ENCODE measurements at regions not wholly inside any gene's neighbourhood (a gene's known extent, or its start where the extent isn't known, plus 50 kb on each side); places are given as distances from the start of the nearest gene placed in this dataset.

GRCh38 chr2:34627003-34627402 lies 1027.9 kb upstream of the FAM98A start:
- H3K9me3 Mint-ChIP-seq: peaks cover 9 to 13% of the 10 kb centered on the region in 2 donors
- H3K4me1 Mint-ChIP-seq: no peaks in the 10 kb centered on the region
- ATAC-seq: no peak
- no peak overlapping the region for H3K27ac Mint-ChIP-seq
- no peaks in the 10 kb centered on the region for H3K27me3 Mint-ChIP-seq
- H3K4me3 Mint-ChIP-seq: no peak overlapping the region
- no peak for DNase-seq

- Mint-ChIP-seq H3K4me1 (no peaks in the 10 kb centered on the region), H3K27ac (no peak overlapping the region), H3K27me3 (no peaks in the 10 kb centered on the region), H3K4me3 (no peak overlapping the region), H3K9me3 (peaks cover 12 to 14% of the 10 kb centered on the region in 2 donors)
- no peak for ATAC-seq
- no peak for DNase-seq
These were observed 1005.1 kb upstream of the FAM98A start for GRCh38 chr2:34604164-34604563.

GRCh38 chr2:34602262-34602661 lies 1003.2 kb upstream of the FAM98A start:
- no peaks in the 10 kb centered on the region for H3K27me3 Mint-ChIP-seq
- ATAC-seq: no peak

GRCh38 chr2:34601561-34601960 lies 1002.5 kb upstream of the FAM98A start:
- peaks cover 12 to 17% of the 10 kb centered on the region in 2 donors for H3K9me3 Mint-ChIP-seq
- DNase-seq (no peak), ATAC-seq (no peak)
- H3K4me3 Mint-ChIP-seq: no peak overlapping the region
- H3K27ac Mint-ChIP-seq: no peak overlapping the region
- no peaks in the 10 kb centered on the region for H3K4me1 Mint-ChIP-seq
- H3K27me3 Mint-ChIP-seq: no peaks in the 10 kb centered on the region

More at GRCh38 chr2:34602262-34602661, 1003.2 kb upstream of the FAM98A start:
- peaks cover 12 to 17% of the 10 kb centered on the region in 2 donors for H3K9me3 Mint-ChIP-seq
- DNase-seq: no peak
- H3K4me3 Mint-ChIP-seq: no peak overlapping the region
- H3K27ac Mint-ChIP-seq: no peak overlapping the region
- H3K4me1 Mint-ChIP-seq: no peaks in the 10 kb centered on the region

GRCh38 chr2:34578641-34579040 lies 979.5 kb upstream of the FAM98A start:
- ATAC-seq (no peak), DNase-seq (no peak)
- Mint-ChIP-seq H3K4me1 (no peaks in the 10 kb centered on the region), H3K27me3 (no peaks in the 10 kb centered on the region), H3K27ac (no peak overlapping the region), H3K4me3 (no peak overlapping the region), H3K9me3 (peaks cover 0 to 10% of the 10 kb centered on the region in 2 donors)

- Mint-ChIP-seq H3K9me3 (peaks cover 6 to 8% of the 10 kb centered on the region in 2 donors), H3K4me1 (no peaks in the 10 kb centered on the region), H3K27me3 (no peaks in the 10 kb centered on the region), H3K4me3 (no peak overlapping the region), H3K27ac (no peak overlapping the region)
- no peak for ATAC-seq
- DNase-seq: no peak
These were observed 971.3 kb upstream of the FAM98A start for GRCh38 chr2:34570266-34570872.

- ATAC-seq (no peak), DNase-seq (no peak)
- H3K4me3 Mint-ChIP-seq: no peak overlapping the region
- H3K27me3 Mint-ChIP-seq: no peaks in the 10 kb centered on the region
- peaks cover 6 to 15% of the 10 kb centered on the region in 2 donors for H3K9me3 Mint-ChIP-seq
- no peak overlapping the region for H3K27ac Mint-ChIP-seq
- no peaks in the 10 kb centered on the region for H3K4me1 Mint-ChIP-seq
These were observed 968.0 kb upstream of the FAM98A start for GRCh38 chr2:34567128-34567527.

GRCh38 chr2:34552337-34552736 lies 953.2 kb upstream of the FAM98A start:
- H3K4me3 Mint-ChIP-seq: no peak overlapping the region
- H3K27me3 Mint-ChIP-seq: no peaks in the 10 kb centered on the region
- H3K9me3 Mint-ChIP-seq: peaks cover under 1 to 4% of the 10 kb centered on the region in 2 donors
- no peak overlapping the region for H3K27ac Mint-ChIP-seq
- DNase-seq (no peak), ATAC-seq (no peak)
- H3K4me1 Mint-ChIP-seq: no peaks in the 10 kb centered on the region

GRCh38 chr2:34549710-34550345 lies 950.7 kb upstream of the FAM98A start:
- Mint-ChIP-seq H3K4me3 (no peak overlapping the region), H3K27me3 (no peaks in the 10 kb centered on the region), H3K27ac (no peak overlapping the region), H3K9me3 (peaks cover 17 to 19% of the 10 kb centered on the region in 2 donors), H3K4me1 (no peaks in the 10 kb centered on the region)
- ATAC-seq: no peak
- DNase-seq: no peak

GRCh38 chr2:34547900-34548299 lies 948.8 kb upstream of the FAM98A start:
- no peak overlapping the region for H3K27ac Mint-ChIP-seq
- ATAC-seq (no peak), DNase-seq (no peak)
- H3K27me3 Mint-ChIP-seq: no peaks in the 10 kb centered on the region
- no peak overlapping the region for H3K4me3 Mint-ChIP-seq
- no peaks in the 10 kb centered on the region for H3K4me1 Mint-ChIP-seq
- H3K9me3 Mint-ChIP-seq: peaks cover 17 to 23% of the 10 kb centered on the region in 2 donors

GRCh38 chr2:34547340-34547739 lies 948.2 kb upstream of the FAM98A start:
- peaks cover 17 to 28% of the 10 kb centered on the region in 2 donors for H3K9me3 Mint-ChIP-seq
- no peaks in the 10 kb centered on the region for H3K4me1 Mint-ChIP-seq
- ATAC-seq (no peak), DNase-seq (no peak)
- no peaks in the 10 kb centered on the region for H3K27me3 Mint-ChIP-seq
- H3K4me3 Mint-ChIP-seq: no peak overlapping the region
- no peak overlapping the region for H3K27ac Mint-ChIP-seq

GRCh38 chr2:34545486-34546136 lies 946.5 kb upstream of the FAM98A start:
- no peaks in the 10 kb centered on the region for H3K4me1 Mint-ChIP-seq
- ATAC-seq: no peak
- H3K9me3 Mint-ChIP-seq: peaks cover 18 to 41% of the 10 kb centered on the region in 2 donors
- DNase-seq: no peak
- no peaks in the 10 kb centered on the region for H3K27me3 Mint-ChIP-seq
- H3K4me3 Mint-ChIP-seq: no peak overlapping the region
- H3K27ac Mint-ChIP-seq: peak overlapping the region in 1 of 2 donors; percentile 9

GRCh38 chr2:34534761-34535160 lies 935.7 kb upstream of the FAM98A start:
- Mint-ChIP-seq H3K4me3 (no peak overlapping the region), H3K9me3 (peaks cover 8 to 25% of the 10 kb centered on the region in 2 donors), H3K4me1 (no peaks in the 10 kb centered on the region), H3K27me3 (no peaks in the 10 kb centered on the region), H3K27ac (no peak overlapping the region)
- ATAC-seq: no peak
- DNase-seq: no peak

GRCh38 chr2:34534341-34534740 lies 935.2 kb upstream of the FAM98A start:
- peaks cover 5 to 21% of the 10 kb centered on the region in 2 donors for H3K9me3 Mint-ChIP-seq
- no peaks in the 10 kb centered on the region for H3K4me1 Mint-ChIP-seq
- DNase-seq (no peak), ATAC-seq (no peak)
- no peak overlapping the region for H3K27ac Mint-ChIP-seq
- H3K4me3 Mint-ChIP-seq: no peak overlapping the region
- no peaks in the 10 kb centered on the region for H3K27me3 Mint-ChIP-seq

GRCh38 chr2:34533585-34534183 lies 934.6 kb upstream of the FAM98A start:
- no peak overlapping the region for H3K27ac Mint-ChIP-seq
- H3K4me1 Mint-ChIP-seq: no peaks in the 10 kb centered on the region
- DNase-seq (no peak), ATAC-seq (no peak)
- no peaks in the 10 kb centered on the region for H3K27me3 Mint-ChIP-seq
- H3K4me3 Mint-ChIP-seq: no peak overlapping the region
- H3K9me3 Mint-ChIP-seq: peaks cover 5 to 15% of the 10 kb centered on the region in 2 donors

GRCh38 chr2:34529965-34530364 lies 930.9 kb upstream of the FAM98A start:
- ATAC-seq (no peak), DNase-seq (no peak)
- Mint-ChIP-seq H3K27me3 (no peaks in the 10 kb centered on the region), H3K4me3 (no peak overlapping the region), H3K27ac (no peak overlapping the region), H3K9me3 (peaks cover 0 to 15% of the 10 kb centered on the region in 2 donors), H3K4me1 (no peaks in the 10 kb centered on the region)

Data from stimulated activated naive CD8-positive, alpha-beta T cell treated with anti-CD3 and anti-CD28 coated beads, Interleukin-15, amount 100 ng/mL, for 72 hours (primary cell).